HepG2 (cell line): ENCODE measurements at regions not wholly inside any gene's neighbourhood (a gene's known extent, or its start where the extent isn't known, plus 50 kb on each side); places are given as distances from the start of the nearest gene placed in this dataset.

Experiments used
- BRCA1 ChIP-seq: sonication (generic); formaldehyde crosslinking; IDR thresholded peaks from 2 replicates; pipeline ENCODE4 v1.4.0; 2020; ENCODE audit warnings: missing genetic modification reagents
- CTCF ChIP-seq: sonication (generic); formaldehyde crosslinking; IDR thresholded peaks from 2 replicates; pipeline ENCODE4 v1.5.0; 2020; ENCODE audit warnings: mild to moderate bottlenecking, missing genetic modification reagents, moderate library complexity
- FOXA1 ChIP-seq, 2 experiments: fragments of 450-650 bp in 1 of 2; sonication (generic) in 1 of 2; formaldehyde crosslinking in 1 of 2; IDR thresholded peaks; 2 replicates each; pipeline versions ENCODE4 v1.4.0 to v1.6.1; 2016 to 2020; ENCODE audit warnings: missing genetic modification reagents in 1 of 2
- FOXP1 ChIP-seq, 2 experiments: fragments of 450-650 bp in 1 of 2; IDR thresholded peaks; 2 replicates each; pipeline ENCODE4 v1.6.1; 2017 to 2018; ENCODE audit warnings: antibody characterized with exemption in 1 of 2
- HNRNPL ChIP-seq: fragments of 200-400 bp; formaldehyde crosslinking; IDR thresholded peaks from 2 replicates; pipeline ENCODE4 v1.6.1; 2017; ENCODE audit warnings: mild to moderate bottlenecking, low read depth, low read length
- JUN ChIP-seq: sonication (generic); formaldehyde crosslinking; IDR thresholded peaks from 2 replicates; pipeline ENCODE4 v1.4.0; 2020; ENCODE audit warnings: mild to moderate bottlenecking, missing genetic modification reagents
- MXD3 ChIP-seq: IDR thresholded peaks from 2 replicates; pipeline ENCODE4 v1.6.1; 2016; ENCODE audit warnings: mild to moderate bottlenecking, missing biosample characterization, missing genetic modification reagents
- MXD4 ChIP-seq: IDR thresholded peaks from 2 replicates; pipeline ENCODE4 v1.6.1; 2016; ENCODE audit warnings: mild to moderate bottlenecking, missing biosample characterization, missing genetic modification reagents
- RCOR2 ChIP-seq: IDR thresholded peaks from 2 replicates; pipeline ENCODE4 v1.6.1; 2016; ENCODE audit warnings: missing biosample characterization, missing genetic modification reagents
- SAP130 ChIP-seq: IDR thresholded peaks from 2 replicates; pipeline ENCODE4 v1.6.1; 2016; ENCODE audit warnings: low read depth
- SMAD3 ChIP-seq: sonication (generic); formaldehyde crosslinking; IDR thresholded peaks from 2 replicates; pipeline ENCODE4 v1.4.0; 2020; ENCODE audit warnings: missing genetic modification reagents
- SP1 ChIP-seq, 2 experiments: fragments of 450-650 bp in 1 of 2; sonication (generic) in 1 of 2; formaldehyde crosslinking in 1 of 2; IDR thresholded peaks; 2 replicates each; pipeline versions ENCODE4 v1.4.0 to v1.6.1; 2016 to 2020; ENCODE audit warnings: missing genetic modification reagents in 1 of 2
- TBL1XR1 ChIP-seq: fragments of 150-350 bp; IDR thresholded peaks from 2 replicates; pipeline ENCODE4 v1.6.1; 2014; ENCODE audit warnings: borderline replicate concordance, low read length; ENCODE audit not compliant: partially characterized antibody
- TBX3 ChIP-seq: fragments of 450-650 bp; IDR thresholded peaks from 2 replicates; pipeline ENCODE4 v1.6.1; 2017; ENCODE audit warnings: antibody characterized with exemption, mild to moderate bottlenecking, inconsistent platforms, borderline replicate concordance
- YEATS2 ChIP-seq: sonication (generic); formaldehyde crosslinking; IDR thresholded peaks from 2 replicates; pipeline ENCODE4 v1.4.0; 2020; ENCODE audit warnings: missing genetic modification reagents, borderline replicate concordance
- ZBTB14 ChIP-seq: sonication (generic); formaldehyde crosslinking; IDR thresholded peaks from 2 replicates; pipeline ENCODE4 v1.4.0; 2020; ENCODE audit warnings: missing genetic modification reagents
- ZKSCAN1 ChIP-seq: fragments of 150-350 bp; IDR thresholded peaks from 2 replicates; pipeline ENCODE4 v1.6.1; 2014; ENCODE audit warnings: low read length
- ZNF142 ChIP-seq: sonication (generic); formaldehyde crosslinking; IDR thresholded peaks from 2 replicates; pipeline ENCODE4 v1.4.0; 2020; ENCODE audit warnings: missing genetic modification reagents
- ZNF326 ChIP-seq: sonication (generic); formaldehyde crosslinking; IDR thresholded peaks from 2 replicates; pipeline ENCODE4 v1.4.0; 2020; ENCODE audit warnings: missing genetic modification reagents, borderline replicate concordance
- ZNF501 ChIP-seq: sonication (generic); formaldehyde crosslinking; IDR thresholded peaks from 2 replicates; pipeline ENCODE4 v1.5.1; 2020; ENCODE audit warnings: mild to moderate bottlenecking, moderate library complexity, missing genetic modification reagents
- ZNF510 ChIP-seq: sonication (generic); formaldehyde crosslinking; IDR thresholded peaks from 2 replicates; pipeline ENCODE4 v1.4.0; 2020; ENCODE audit warnings: low read depth, mild to moderate bottlenecking, missing genetic modification reagents
- ZNF672 ChIP-seq: sonication (generic); formaldehyde crosslinking; IDR thresholded peaks from 2 replicates; pipeline ENCODE4 v1.8.1; 2022; ENCODE audit warnings: missing genetic modification reagents
- ZNF776 ChIP-seq: sonication (generic); formaldehyde crosslinking; IDR thresholded peaks from 2 replicates; pipeline ENCODE4 v1.4.0; 2020; ENCODE audit warnings: mild to moderate bottlenecking, missing genetic modification reagents

- no peak for TF ChIP-seq CTCF (CRISPR knock-in tag)
- 0 out of 2 replicates have a peak, but pooled peaks have one; percentile 45 for TF ChIP-seq SMAD3 (CRISPR knock-in tag)
- no peak for TF ChIP-seq TBL1XR1
- TF ChIP-seq ZBTB14 (CRISPR knock-in tag), result no peak
- TF ChIP-seq FOXP1 (IDR thresholded peaks at IDR 0.05), result no peak
- TF ChIP-seq FOXP1 (CRISPR knock-in tag; IDR thresholded peaks at IDR 0.05), result peak; percentile 25; the same call in 1 of the 2 replicates
- TF ChIP-seq SP1 (IDR thresholded peaks at IDR 0.05), result no peak
- TF ChIP-seq SP1 (CRISPR knock-in tag; IDR thresholded peaks at IDR 0.05), result no peak
- TF ChIP-seq JUN (CRISPR knock-in tag), result no peak
- no peak for TF ChIP-seq ZNF510
- TF ChIP-seq TBX3, result no peak
- peak; percentile 74 for TF ChIP-seq FOXA1 (IDR thresholded peaks at IDR 0.05)
- TF ChIP-seq FOXA1 (CRISPR knock-in tag; IDR thresholded peaks at IDR 0.05), result peak; percentile 87
- peak; percentile 47 for TF ChIP-seq SAP130 (CRISPR knock-in tag)
- no peak for TF ChIP-seq ZNF776
- no peak for TF ChIP-seq ZNF326 (CRISPR knock-in tag)
- no peak for TF ChIP-seq RCOR2
- TF ChIP-seq MXD4 (CRISPR knock-in tag), result no peak
- TF ChIP-seq ZKSCAN1, result no peak
- TF ChIP-seq YEATS2 (CRISPR knock-in tag), result peak; percentile 33; the same call in 1 of the 2 replicates
- no peak for TF ChIP-seq BRCA1 (CRISPR knock-in tag)
- no peak for TF ChIP-seq MXD3
- TF ChIP-seq ZNF142 (CRISPR knock-in tag), result no peak
- no peak for TF ChIP-seq HNRNPL
- TF ChIP-seq ZNF501 (CRISPR knock-in tag), result no peak
- no peak for TF ChIP-seq ZNF672 (CRISPR knock-in tag)
Observed at GRCh38 chr7:111650456-111650999, 88.2 kb upstream of the IMMP2L start (continued).
